ENCODE measurements at regions not wholly inside any gene's neighbourhood (a gene's known extent, or its start where the extent isn't known, plus 50 kb on each side); places are given as distances from the start of the nearest gene placed in this dataset.
"Not testable (repeated sequence)": the region's sequence is repeated elsewhere in the genome, so short reads cannot be mapped to it uniquely, and the experiment has no call there.

GRCh38 chr21:18104802-18105201 lies 139.8 kb upstream of the CHODL start:
- DNase-seq = no peak

GRCh38 chr21:18096413-18096812 lies 148.2 kb upstream of the CHODL start:
- DNase-seq = not testable (repeated sequence)

DNA sequence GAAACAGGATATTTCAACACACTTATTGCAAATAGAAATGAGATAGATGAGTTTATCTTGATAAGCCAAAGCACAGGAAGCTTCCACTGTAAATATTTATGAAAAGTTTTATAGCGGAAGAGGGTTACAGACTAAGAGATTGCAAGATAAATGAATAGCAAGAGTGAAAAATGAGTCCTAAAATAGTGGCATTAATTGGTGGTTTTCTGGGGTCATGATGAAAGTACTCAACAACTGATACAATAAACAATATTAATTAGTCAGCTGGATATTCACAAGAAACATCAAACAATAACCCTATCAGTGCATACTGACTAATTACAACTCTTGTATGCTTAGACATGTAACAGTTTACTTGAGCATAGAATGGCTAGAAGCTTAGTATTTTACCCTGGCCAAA lies 154.8 kb upstream of the CHODL start:
- no peak for DNase-seq

- DNase-seq = no peak
Measured at GRCh38 chr21:18070392-18070791, 174.2 kb upstream of the CHODL start.

GRCh38 chr21:18069875-18070274 lies 174.8 kb upstream of the CHODL start:
- DNase-seq = no peak

DNA sequence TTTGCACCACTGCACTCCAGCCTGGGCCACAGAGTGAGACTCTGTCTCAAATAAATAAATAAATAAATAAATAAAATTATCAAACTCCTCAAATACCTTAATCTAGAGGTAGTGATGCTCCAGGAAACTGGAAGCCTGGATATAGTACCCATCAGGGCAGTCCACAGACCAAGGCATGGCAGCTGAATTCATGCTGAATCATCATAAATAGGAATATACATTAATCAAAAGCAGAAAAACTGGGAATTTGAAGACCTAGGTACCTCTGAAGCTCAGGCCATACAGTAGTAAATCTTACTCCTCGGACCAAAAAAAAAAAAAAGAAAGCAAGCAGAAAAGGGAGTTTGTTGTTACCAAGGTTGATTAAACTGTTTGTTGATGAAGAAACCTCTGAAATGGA lies 184.2 kb upstream of the CHODL start:
- no peak for DNase-seq

DNA sequence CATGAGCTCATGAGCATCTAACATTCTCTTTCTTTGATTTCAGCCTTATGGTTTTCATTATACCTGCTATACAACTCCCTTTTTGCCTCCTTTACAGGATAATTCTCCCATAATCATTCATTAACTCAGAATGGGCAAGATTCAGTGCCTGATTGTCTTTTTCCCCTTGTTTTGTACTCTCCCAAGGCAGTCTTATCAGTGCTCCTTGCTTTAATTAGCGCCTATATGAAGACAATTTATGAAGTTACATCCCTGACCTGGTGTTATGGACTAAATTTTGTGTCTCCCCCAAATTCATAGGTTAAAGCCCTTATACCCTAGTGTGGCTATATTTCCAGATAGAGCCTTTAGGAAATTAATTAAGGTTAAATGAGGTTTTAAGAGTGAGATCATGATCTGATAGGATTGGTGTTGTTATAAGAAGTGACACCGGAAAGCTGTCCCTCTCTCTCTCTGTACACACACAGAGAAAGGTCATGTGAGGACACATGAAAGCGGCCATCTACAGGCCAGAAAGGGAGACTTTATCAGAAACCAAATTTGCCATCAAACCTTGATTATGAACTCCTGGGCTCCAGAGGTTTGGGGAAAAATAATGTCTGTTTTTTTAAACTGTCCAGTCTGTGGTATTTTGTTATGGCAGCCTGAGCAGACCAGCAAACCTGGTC lies 185.8 kb upstream of the CHODL start:
- no peak for DNase-seq

GRCh38 chr21:18053151-18053550 lies 191.5 kb upstream of the CHODL start:
- no peak for DNase-seq

GRCh38 chr21:18049461-18049860 lies 195.2 kb upstream of the CHODL start:
- DNase-seq = no peak

DNA sequence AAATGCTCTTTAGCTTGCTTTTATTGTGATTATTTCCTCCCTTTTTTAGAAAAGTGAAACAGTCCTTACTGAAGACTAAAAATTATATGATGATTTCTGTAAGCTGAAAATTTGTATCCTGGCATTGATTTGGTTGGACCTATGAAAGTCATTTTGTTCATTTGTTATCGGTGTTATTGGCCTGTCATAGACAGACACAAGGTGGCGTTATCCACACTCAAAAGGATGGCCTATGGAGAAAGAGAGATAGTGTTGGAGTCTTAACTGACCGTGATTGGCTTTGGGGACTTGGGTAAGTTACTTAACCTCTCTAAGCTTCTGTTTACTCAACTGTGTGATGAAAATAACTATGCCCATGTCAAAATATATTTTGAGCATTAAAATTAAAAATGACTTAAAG lies 203.6 kb upstream of the CHODL start:
- no peak for DNase-seq

DNA sequence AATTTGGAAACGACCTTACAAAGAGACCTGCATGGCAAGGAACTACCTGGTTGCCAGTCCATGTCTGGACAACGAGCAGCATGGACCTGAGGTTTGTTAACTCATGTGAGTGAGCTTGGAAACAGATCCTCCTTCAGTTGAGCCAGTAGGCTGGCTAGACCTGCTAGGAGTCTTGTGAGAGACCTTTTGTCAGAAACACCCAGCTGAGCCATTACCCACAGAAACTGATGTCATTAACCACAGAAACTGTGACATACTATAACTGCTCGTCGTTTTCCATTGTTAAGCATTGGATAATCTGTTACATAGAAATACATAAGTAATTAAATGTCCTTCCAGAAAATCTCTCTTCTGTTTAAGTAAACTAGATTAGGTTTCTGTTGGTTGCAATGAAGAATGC lies 211.1 kb upstream of the C21orf91 start:
- DNase-seq = no peak

DNA sequence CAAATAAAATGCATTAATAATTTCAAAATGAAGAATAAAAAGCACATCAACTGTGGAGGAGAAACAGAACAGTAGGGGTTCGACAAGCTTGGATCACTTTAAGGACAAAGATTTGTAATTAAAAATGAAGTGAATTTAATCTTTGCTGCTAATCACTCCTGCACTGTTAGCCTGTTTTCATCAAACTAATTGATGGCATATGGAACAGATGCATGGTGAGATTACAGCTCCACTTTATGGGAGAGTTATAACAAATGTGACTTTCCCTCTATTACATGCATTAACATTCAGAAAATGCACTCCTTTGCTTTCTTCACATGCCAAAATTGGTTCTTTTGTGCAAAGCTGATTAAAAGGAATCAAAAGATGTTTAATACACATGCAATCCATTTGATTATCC lies 207.2 kb upstream of the C21orf91 start:
- no peak for DNase-seq

DNA sequence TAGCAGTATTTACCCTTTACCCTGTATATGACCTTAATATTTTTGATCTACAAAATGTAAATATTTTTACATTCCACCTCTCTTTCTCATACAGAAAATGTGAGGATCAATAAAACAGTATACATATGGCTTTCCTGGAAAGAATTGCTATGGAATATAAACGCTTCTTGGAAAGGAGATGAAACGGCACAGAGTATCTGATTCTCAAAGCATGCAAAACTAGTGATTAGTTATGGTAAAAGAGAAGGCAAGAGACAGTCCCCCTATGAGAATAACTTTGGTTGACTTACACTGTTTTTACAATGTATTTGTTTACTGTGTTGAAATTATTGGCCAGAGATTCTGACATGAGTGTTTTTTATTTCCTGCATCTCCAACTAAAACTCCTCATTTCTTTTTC lies 204.6 kb upstream of the C21orf91 start:
- DNase-seq = no peak

DNA sequence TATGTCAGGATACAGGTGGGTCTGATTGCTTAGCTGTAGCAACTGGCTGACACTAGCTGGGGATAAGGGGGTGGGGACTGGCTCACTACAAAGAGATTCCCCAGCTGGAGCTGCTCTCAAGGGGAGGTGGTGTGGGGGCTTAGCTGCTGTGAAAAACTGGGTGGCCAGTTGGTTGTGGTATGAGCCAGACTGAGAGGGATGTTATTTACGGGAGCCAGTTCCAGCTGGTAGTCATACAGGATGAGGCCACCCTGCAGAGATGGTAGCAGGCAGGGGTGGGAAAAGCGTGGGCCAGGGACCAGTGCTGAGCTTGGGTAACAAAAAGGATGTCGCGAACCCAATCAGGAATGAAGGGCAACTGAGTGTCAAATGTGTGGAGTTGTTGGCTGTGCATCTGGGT lies 204.0 kb upstream of the C21orf91 start:
- DNase-seq = no peak

GRCh38 chr21:18007121-18007520 lies 188.0 kb upstream of the C21orf91 start:
- no peak for DNase-seq

GRCh38 chr21:18006691-18007090 lies 187.5 kb upstream of the C21orf91 start:
- no peak for DNase-seq

DNA sequence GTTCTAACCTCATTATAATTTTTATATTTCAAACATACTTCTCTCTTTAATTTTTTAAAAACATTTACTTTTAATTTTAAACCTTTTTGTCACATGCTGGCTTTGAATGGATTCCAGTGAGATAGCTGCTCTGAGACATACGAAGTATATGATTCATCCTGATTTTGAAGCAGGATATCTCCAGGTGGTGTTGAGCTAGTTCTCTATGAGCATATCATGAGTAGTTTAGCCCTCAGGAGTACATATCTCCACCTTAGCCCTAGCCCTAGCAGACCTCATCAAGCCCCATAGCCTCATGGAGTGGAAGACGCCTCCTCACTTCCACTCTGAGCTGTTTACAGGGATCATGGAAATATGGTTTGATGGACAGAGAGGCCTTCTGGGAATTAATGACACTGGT lies 183.2 kb upstream of the C21orf91 start:
- DNase-seq = no peak

- no peak for DNase-seq
Measured at GRCh38 chr21:18000981-18001686, 182.0 kb upstream of the C21orf91 start.

DNA sequence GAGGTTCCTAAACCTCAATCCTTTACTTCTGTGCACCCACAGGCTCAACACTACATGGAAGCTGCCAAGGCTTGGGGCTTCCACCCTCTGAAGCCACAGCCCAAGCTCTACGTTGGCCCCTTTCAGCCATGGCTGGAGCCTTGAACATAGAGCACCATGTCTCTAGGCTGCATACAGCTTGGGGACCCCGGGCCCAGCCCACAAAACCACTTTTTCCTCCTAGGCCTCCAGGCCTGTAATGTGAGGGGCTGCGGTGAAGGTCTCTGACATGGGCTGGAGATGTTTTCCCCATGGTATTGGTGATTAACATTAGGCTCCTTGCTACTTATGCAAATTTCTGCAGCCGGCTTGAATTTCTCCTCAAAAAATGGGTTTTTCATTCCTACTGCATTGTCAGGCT lies 179.4 kb upstream of the C21orf91 start:
- not testable (repeated sequence) for DNase-seq

GRCh38 chr21:17989780-17990179 lies 170.6 kb upstream of the C21orf91 start:
- no peak for DNase-seq

DNA sequence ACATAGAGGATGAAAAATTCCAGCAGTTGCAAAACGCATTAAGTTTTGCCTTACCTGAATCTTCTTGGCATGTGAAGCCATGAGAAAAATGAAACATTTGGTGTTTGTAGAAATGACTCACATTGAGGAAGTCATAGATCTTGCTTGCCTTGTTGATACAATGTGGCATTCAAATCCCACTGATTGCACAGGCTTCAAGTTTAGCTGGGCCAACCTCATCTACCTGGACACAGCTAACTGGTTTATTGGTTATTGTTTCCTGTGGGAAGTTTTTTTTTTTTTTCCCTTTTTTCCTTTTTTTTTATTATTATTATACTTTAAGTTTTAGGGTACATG lies 168.9 kb upstream of the C21orf91 start:
- no peak for DNase-seq

GRCh38 chr21:17987382-17988101 lies 168.4 kb upstream of the C21orf91 start:
- DNase-seq = no peak

GRCh38 chr21:17981060-17981740 lies 162.0 kb upstream of the C21orf91 start:
- DNase-seq = no peak

GRCh38 chr21:17979763-17980162 lies 160.6 kb upstream of the C21orf91 start:
- DNase-seq = no peak

Data from central memory CD4-positive, alpha-beta T cell (primary cell).